GM23338 (cell line): ENCODE measurements at regions not wholly inside any gene's neighbourhood (a gene's known extent, or its start where the extent isn't known, plus 50 kb on each side); places are given as distances from the start of the nearest gene placed in this dataset.

Experiments used
- ATAC-seq: fragments of 200-7000 bp; cut with Tn5 transposase; 3 replicates; pipeline ENCODE4 v1.9.1; 2020
- DNase-seq: peaks from one replicate; pipeline ENCODE4 v3.0.0-alpha.2; 2015; ENCODE audit warnings: low spot score
- H2AFZ ChIP-seq: fragments of 200-600 bp; sonication (generic); 2 replicates; pipeline ENCODE4 v1.8.0; 2016; ENCODE audit warnings: antibody characterized with exemption, mild to moderate bottlenecking, moderate library complexity
- H3F3A ChIP-seq: fragments of 200-600 bp; sonication (generic); replicated peaks from 2 replicates; pipeline ENCODE4 v1.8.0; 2017; ENCODE audit warnings: antibody characterized with exemption, mixed run types, low read depth
- H3K27ac ChIP-seq: fragments of 200-600 bp; sonication (generic); 2 replicates; pipeline ENCODE4 v1.6.1; 2016; ENCODE audit warnings: low read depth
- H3K27me3 ChIP-seq: fragments of 200-600 bp; sonication (generic); 2 replicates; pipeline ENCODE4 v1.8.0; 2016; ENCODE audit warnings: mild to moderate bottlenecking, mixed run types, moderate library complexity; ENCODE audit not compliant: insufficient read depth
- H3K36me3 ChIP-seq: fragments of 200-600 bp; sonication (generic); 2 replicates; pipeline ENCODE4 v1.8.0; 2016; ENCODE audit warnings: mild to moderate bottlenecking; ENCODE audit not compliant: insufficient read depth
- H3K4me1 ChIP-seq: fragments of 200-600 bp; sonication (generic); 2 replicates; pipeline ENCODE4 v1.8.0; 2016; ENCODE audit warnings: mild to moderate bottlenecking, moderate library complexity; ENCODE audit not compliant: insufficient read depth
- H3K4me2 ChIP-seq: fragments of 200-600 bp; sonication (generic); 2 replicates; pipeline ENCODE4 v1.7.1; 2017; ENCODE audit warnings: mixed run types
- H3K4me3 ChIP-seq: fragments of 200-600 bp; sonication (generic); 2 replicates; pipeline ENCODE4 v1.6.1; 2016; ENCODE audit warnings: mixed run types
- H3K79me2 ChIP-seq: fragments of 200-600 bp; sonication (generic); replicated peaks from 2 replicates; pipeline ENCODE4 v1.8.0; 2017; ENCODE audit warnings: mild to moderate bottlenecking; ENCODE audit not compliant: insufficient read depth
- H3K9me2 ChIP-seq: fragments of 200-600 bp; sonication (generic); 2 replicates; pipeline ENCODE4 v1.8.0; 2017; ENCODE audit not compliant: insufficient read depth
- H4K20me1 ChIP-seq: fragments of 200-600 bp; sonication (generic); replicated peaks from 2 replicates; pipeline ENCODE4 v1.8.0; 2017; ENCODE audit warnings: mild to moderate bottlenecking; ENCODE audit not compliant: insufficient read depth
- H3K27ac Mint-ChIP-seq: 2 replicates; pipeline ENCODE4 v1.8.0; 2020; ENCODE audit warnings: inconsistent platforms, mild to moderate bottlenecking, moderate library complexity, mixed read lengths
- H3K27me3 Mint-ChIP-seq: 3 replicates; pipeline ENCODE4 v1.8.0; 2022; ENCODE audit warnings: low read depth, mild to moderate bottlenecking, moderate library complexity, mixed read lengths, inconsistent platforms; ENCODE audit not compliant: insufficient read depth, poor library complexity
- H3K36me3 Mint-ChIP-seq: 3 replicates; pipeline ENCODE4 v1.8.0; 2021; ENCODE audit warnings: low read depth, mild to moderate bottlenecking, inconsistent platforms, moderate library complexity, mixed read lengths
- H3K4me1 Mint-ChIP-seq: 3 replicates; pipeline ENCODE4 v1.8.0; 2020; ENCODE audit warnings: mild to moderate bottlenecking, inconsistent platforms, mixed read lengths
- H3K4me3 Mint-ChIP-seq: 3 replicates; pipeline ENCODE4 v1.8.0; 2021; ENCODE audit warnings: moderate library complexity, mild to moderate bottlenecking, inconsistent platforms, mixed read lengths
- H3K9me3 Mint-ChIP-seq: 3 replicates; pipeline ENCODE4 v1.8.0; 2020; ENCODE audit warnings: moderate library complexity, mild to moderate bottlenecking, inconsistent platforms, mixed read lengths
- CREB1 ChIP-seq: fragments of 250-450 bp; sonication (Bioruptor Pico); IDR thresholded peaks from 2 replicates; pipeline ENCODE4 v1.5.0; 2020; ENCODE audit warnings: low read depth, mild to moderate bottlenecking, moderate library complexity
- EZH2 ChIP-seq: fragments of 200-600 bp; sonication (generic); IDR thresholded peaks from one replicate; pipeline ENCODE4 v1.8.0; 2017; ENCODE audit warnings: antibody characterized with exemption, mild to moderate bottlenecking, low read depth; ENCODE audit not compliant: unreplicated experiment
- EZH2phosphoT487 ChIP-seq: fragments of 200-600 bp; sonication (generic); IDR thresholded peaks from one replicate; pipeline ENCODE4 v1.8.1; 2018; ENCODE audit warnings: antibody characterized with exemption; ENCODE audit not compliant: unreplicated experiment
- JUNB ChIP-seq: IDR thresholded peaks from one replicate; pipeline ENCODE4 v1.6.1; 2016; ENCODE audit warnings: antibody characterized with exemption; ENCODE audit not compliant: unreplicated experiment
- NANOG ChIP-seq: IDR thresholded peaks from 2 replicates; pipeline ENCODE4 v1.6.1; 2016; ENCODE audit warnings: antibody characterized with exemption, borderline replicate concordance
- POLR2AphosphoS5 ChIP-seq: IDR thresholded peaks from 2 replicates; pipeline ENCODE4 v1.6.1; 2016; ENCODE audit warnings: antibody characterized with exemption, low read depth
- REST ChIP-seq: IDR thresholded peaks from one replicate; pipeline ENCODE4 v1.6.1; 2018; ENCODE audit warnings: antibody characterized with exemption; ENCODE audit not compliant: unreplicated experiment
- STAT1 ChIP-seq: IDR thresholded peaks from one replicate; pipeline ENCODE4 v1.6.1; 2016; ENCODE audit warnings: antibody characterized with exemption; ENCODE audit not compliant: unreplicated experiment
- ZNF114 ChIP-seq: fragments of 250-450 bp; sonication (Bioruptor Pico); IDR thresholded peaks from 2 replicates; pipeline ENCODE4 v1.5.0; 2020; ENCODE audit warnings: mild to moderate bottlenecking, moderate library complexity
- ZNF331 ChIP-seq: fragments of 250-450 bp; sonication (Bioruptor Pico); IDR thresholded peaks from 2 replicates; pipeline ENCODE4 v1.5.0; 2020; ENCODE audit warnings: low read depth, mild to moderate bottlenecking, moderate library complexity
- TF ChIP-seq, protein P1 (sequence below): IDR thresholded peaks from 2 replicates; pipeline ENCODE4 v1.6.1; 2016; ENCODE audit warnings: antibody characterized with exemption
- TF ChIP-seq, protein P2 (sequence below): fragments of 250-450 bp; sonication (Bioruptor Pico); IDR thresholded peaks from 2 replicates; pipeline ENCODE4 v1.5.0; 2020; ENCODE audit warnings: mild to moderate bottlenecking, moderate library complexity

DNA sequence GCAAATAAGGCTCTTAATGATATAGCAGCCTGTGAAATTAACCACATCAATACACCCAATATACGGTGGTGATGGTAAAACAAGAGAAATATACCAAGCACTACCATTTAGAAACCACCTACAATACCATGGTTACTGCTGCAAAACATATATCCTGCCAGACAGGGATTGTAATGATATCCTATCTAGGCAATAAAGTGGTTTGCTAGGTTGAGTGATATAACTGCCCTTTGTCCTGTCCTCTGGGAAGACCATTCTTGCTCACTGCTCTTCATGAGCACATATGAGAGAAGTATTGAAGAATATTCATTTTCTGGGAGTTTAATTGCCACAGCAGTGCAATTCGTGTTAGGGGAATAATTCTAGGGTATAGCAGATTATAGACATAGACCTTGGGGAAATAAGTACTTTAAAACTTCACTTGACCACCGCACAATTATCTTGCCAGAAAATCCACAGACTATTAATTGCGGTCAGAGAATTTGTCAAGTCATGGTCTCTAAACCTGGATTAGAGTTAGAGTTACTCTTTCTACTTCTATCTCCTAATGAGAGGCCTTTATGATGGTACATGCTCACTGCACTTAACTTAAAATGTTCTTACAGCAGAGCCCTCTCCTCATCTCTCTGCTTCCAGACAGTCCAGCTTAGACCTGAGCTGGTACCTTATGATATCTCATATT, 413.0 kb downstream of the ZNF608 start (continued):
- TF ChIP-seq, protein P1, sequence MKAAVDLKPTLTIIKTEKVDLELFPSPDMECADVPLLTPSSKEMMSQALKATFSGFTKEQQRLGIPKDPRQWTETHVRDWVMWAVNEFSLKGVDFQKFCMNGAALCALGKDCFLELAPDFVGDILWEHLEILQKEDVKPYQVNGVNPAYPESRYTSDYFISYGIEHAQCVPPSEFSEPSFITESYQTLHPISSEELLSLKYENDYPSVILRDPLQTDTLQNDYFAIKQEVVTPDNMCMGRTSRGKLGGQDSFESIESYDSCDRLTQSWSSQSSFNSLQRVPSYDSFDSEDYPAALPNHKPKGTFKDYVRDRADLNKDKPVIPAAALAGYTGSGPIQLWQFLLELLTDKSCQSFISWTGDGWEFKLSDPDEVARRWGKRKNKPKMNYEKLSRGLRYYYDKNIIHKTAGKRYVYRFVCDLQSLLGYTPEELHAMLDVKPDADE, result no peak
- TF ChIP-seq CREB1 (CRISPR knock-in tag), result no peak

DNA sequence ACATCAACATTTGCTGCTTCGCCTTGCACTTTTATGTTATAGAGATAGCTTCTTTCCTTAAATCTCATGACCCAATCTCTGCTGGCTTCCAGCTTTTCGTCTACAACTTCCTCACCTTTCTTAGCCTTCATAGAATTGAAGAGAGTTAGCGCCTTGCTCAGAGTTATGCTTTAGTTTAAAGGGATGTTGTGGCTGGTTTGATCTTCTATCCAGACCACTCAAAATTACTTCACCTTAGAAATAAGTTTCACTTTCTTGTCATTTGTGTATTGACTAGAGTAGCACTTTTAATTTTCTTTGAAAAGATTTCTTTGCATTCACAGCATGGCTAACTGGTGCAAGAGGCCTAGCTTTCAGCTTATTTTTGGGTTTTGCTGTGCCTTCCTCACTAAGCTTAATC, 414.2 kb downstream of the ZNF608 start:
- ATAC-seq (no peak), DNase-seq (no peak)
- peaks cover 17% of the 10 kb centered on the region for H3K36me3 Mint-ChIP-seq
- H2AFZ ChIP-seq, result no peak overlapping the region
- H3F3A ChIP-seq, result no peaks in the 10 kb centered on the region
- H3K9me3 Mint-ChIP-seq, result peaks cover 15% of the 10 kb centered on the region
- no peaks in the 10 kb centered on the region; the same call in 2 of the 3 replicates for H3K4me1 Mint-ChIP-seq
- H4K20me1 ChIP-seq, result no peaks in the 10 kb centered on the region
- H3K79me2 ChIP-seq, result no peaks in the 10 kb centered on the region
- no peak overlapping the region for H3K4me2 ChIP-seq
- H3K4me1 ChIP-seq, result no peaks in the 10 kb centered on the region
- no peak overlapping the region for H3K27ac ChIP-seq
- 0 out of 2 replicates have a peak, but pooled peaks cover 5% of the 10 kb centered on the region for H3K9me2 ChIP-seq
- H3K4me3 Mint-ChIP-seq, result no peak overlapping the region
- H3K27me3 ChIP-seq, result no peaks in the 10 kb centered on the region
- H3K27me3 Mint-ChIP-seq, result no peaks in the 10 kb centered on the region
- no peak overlapping the region for H3K27ac Mint-ChIP-seq
- H3K36me3 ChIP-seq, result peaks cover 5% of the 10 kb centered on the region; the same call in 1 of the 2 replicates
- TF ChIP-seq ZNF331 (CRISPR knock-in tag) (no peak), POLR2AphosphoS5 (no peak), EZH2phosphoT487 (no peak), REST (no peak), JUNB (no peak), NANOG (no peak), STAT1 (no peak), EZH2 (no peak), ZNF114 (no peak)
- TF ChIP-seq, protein P1, result no peak
- TF ChIP-seq, protein P2, sequence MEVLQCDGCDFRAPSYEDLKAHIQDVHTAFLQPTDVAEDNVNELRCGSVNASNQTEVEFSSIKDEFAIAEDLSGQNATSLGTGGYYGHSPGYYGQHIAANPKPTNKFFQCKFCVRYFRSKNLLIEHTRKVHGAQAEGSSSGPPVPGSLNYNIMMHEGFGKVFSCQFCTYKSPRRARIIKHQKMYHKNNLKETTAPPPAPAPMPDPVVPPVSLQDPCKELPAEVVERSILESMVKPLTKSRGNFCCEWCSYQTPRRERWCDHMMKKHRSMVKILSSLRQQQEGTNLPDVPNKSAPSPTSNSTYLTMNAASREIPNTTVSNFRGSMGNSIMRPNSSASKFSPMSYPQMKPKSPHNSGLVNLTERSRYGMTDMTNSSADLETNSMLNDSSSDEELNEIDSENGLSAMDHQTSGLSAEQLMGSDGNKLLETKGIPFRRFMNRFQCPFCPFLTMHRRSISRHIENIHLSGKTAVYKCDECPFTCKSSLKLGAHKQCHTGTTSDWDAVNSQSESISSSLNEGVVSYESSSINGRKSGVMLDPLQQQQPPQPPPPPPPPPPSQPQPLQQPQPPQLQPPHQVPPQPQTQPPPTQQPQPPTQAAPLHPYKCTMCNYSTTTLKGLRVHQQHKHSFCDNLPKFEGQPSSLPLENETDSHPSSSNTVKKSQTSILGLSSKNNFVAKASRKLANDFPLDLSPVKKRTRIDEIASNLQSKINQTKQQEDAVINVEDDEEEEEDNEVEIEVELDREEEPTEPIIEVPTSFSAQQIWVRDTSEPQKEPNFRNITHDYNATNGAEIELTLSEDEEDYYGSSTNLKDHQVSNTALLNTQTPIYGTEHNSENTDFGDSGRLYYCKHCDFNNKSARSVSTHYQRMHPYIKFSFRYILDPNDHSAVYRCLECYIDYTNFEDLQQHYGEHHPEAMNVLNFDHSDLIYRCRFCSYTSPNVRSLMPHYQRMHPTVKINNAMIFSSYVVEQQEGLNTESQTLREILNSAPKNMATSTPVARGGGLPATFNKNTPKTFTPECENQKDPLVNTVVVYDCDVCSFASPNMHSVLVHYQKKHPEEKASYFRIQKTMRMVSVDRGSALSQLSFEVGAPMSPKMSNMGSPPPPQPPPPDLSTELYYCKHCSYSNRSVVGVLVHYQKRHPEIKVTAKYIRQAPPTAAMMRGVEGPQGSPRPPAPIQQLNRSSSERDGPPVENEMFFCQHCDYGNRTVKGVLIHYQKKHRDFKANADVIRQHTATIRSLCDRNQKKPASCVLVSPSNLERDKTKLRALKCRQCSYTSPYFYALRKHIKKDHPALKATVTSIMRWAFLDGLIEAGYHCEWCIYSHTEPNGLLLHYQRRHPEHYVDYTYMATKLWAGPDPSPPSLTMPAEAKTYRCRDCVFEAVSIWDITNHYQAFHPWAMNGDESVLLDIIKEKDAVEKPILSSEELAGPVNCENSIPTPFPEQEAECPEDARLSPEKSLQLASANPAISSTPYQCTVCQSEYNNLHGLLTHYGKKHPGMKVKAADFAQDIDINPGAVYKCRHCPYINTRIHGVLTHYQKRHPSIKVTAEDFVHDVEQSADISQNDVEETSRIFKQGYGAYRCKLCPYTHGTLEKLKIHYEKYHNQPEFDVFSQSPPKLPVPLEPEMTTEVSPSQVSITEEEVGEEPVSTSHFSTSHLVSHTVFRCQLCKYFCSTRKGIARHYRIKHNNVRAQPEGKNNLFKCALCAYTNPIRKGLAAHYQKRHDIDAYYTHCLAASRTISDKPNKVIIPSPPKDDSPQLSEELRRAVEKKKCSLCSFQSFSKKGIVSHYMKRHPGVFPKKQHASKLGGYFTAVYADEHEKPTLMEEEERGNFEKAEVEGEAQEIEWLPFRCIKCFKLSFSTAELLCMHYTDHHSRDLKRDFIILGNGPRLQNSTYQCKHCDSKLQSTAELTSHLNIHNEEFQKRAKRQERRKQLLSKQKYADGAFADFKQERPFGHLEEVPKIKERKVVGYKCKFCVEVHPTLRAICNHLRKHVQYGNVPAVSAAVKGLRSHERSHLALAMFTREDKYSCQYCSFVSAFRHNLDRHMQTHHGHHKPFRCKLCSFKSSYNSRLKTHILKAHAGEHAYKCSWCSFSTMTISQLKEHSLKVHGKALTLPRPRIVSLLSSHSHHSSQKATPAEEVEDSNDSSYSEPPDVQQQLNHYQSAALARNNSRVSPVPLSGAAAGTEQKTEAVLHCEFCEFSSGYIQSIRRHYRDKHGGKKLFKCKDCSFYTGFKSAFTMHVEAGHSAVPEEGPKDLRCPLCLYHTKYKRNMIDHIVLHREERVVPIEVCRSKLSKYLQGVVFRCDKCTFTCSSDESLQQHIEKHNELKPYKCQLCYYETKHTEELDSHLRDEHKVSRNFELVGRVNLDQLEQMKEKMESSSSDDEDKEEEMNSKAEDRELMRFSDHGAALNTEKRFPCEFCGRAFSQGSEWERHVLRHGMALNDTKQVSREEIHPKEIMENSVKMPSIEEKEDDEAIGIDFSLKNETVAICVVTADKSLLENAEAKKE (CRISPR knock-in tag), result no peak
- H3K4me3 ChIP-seq, result no peak overlapping the region
